SU-DHL-6 (cell line): ENCODE measurements at regions not wholly inside any gene's neighbourhood (a gene's known extent, or its start where the extent isn't known, plus 50 kb on each side); places are given as distances from the start of the nearest gene placed in this dataset.

Source experiments
- H2AFZ ChIP-seq: fragments of 200-600 bp; sonication (generic); 2 replicates; pipeline ENCODE4 v1.6.1; 2014; ENCODE audit warnings: low read depth, mild to moderate bottlenecking, moderate library complexity, mixed read lengths, antibody characterized with exemption, low read length; ENCODE audit not compliant: severe bottlenecking
- H3F3A ChIP-seq: fragments of 200-600 bp; shearing (Covaris generic); 2 replicates; pipeline ENCODE4 v1.6.0; 2016; ENCODE audit warnings: antibody characterized with exemption, mild to moderate bottlenecking; ENCODE audit not compliant: insufficient read depth
- H3K27ac ChIP-seq: fragments of 200-600 bp; sonication (generic); 2 replicates; pipeline ENCODE4 v1.5.1; 2016; ENCODE audit warnings: low read depth, mild to moderate bottlenecking, low read length, moderate library complexity, mixed read lengths
- H3K27me3 ChIP-seq: fragments of 200-600 bp; sonication (generic), shearing (Covaris generic); 2 replicates; pipeline ENCODE4 v1.6.0; 2014; ENCODE audit warnings: mild to moderate bottlenecking, low read length
- H3K36me3 ChIP-seq: fragments of 200-600 bp; sonication (generic); 2 replicates; pipeline ENCODE4 v1.6.1; 2014; ENCODE audit warnings: mild to moderate bottlenecking, low read length, mixed read lengths
- H3K4me2 ChIP-seq: fragments of 300-600, 200-600 bp; shearing (Covaris generic), sonication (generic); 2 replicates; pipeline ENCODE4 v1.6.0; 2014; ENCODE audit warnings: low read length, low read depth, mild to moderate bottlenecking; ENCODE audit not compliant: poor library complexity, severe bottlenecking
- H3K4me3 ChIP-seq: fragments of 200-600 bp; sonication (generic); 2 replicates; pipeline ENCODE4 v1.5.1; 2014; ENCODE audit warnings: antibody characterized with exemption, low read length, mild to moderate bottlenecking, mixed read lengths; ENCODE audit not compliant: insufficient read depth, poor library complexity, severe bottlenecking
- H3K79me2 ChIP-seq: fragments of 200-600 bp; sonication (generic); 2 replicates; pipeline ENCODE4 v1.6.1; 2014; ENCODE audit warnings: mild to moderate bottlenecking, low read length, moderate library complexity; ENCODE audit not compliant: insufficient read depth
- H3K9ac ChIP-seq: fragments of 200-600 bp; sonication (generic); 2 replicates; pipeline ENCODE4 v1.7.0; 2014; ENCODE audit warnings: mild to moderate bottlenecking, low read length
- H3K9me2 ChIP-seq: fragments of 200-600 bp; sonication (generic); replicated peaks from 2 replicates; pipeline ENCODE4 v1.6.1; 2014; ENCODE audit warnings: low read length; ENCODE audit not compliant: insufficient read depth
- H3K9me3 ChIP-seq: fragments of 200-600 bp; sonication (generic); 2 replicates; pipeline ENCODE4 v1.6.1; 2014; ENCODE audit warnings: low read length, mixed read lengths; ENCODE audit not compliant: insufficient read depth
- H4K20me1 ChIP-seq: fragments of 200-600 bp; sonication (generic); 2 replicates; pipeline ENCODE4 v1.6.1; 2014; ENCODE audit warnings: low read depth, mild to moderate bottlenecking, antibody characterized with exemption, low read length, moderate library complexity, mixed read lengths
- EZH2phosphoT487 ChIP-seq: fragments of 200-600 bp; sonication (generic), shearing (Covaris generic); conservative IDR thresholded peaks from 2 replicates; pipeline ENCODE4 v1.6.1; 2018; ENCODE audit warnings: mild to moderate bottlenecking, antibody characterized with exemption, low read length, moderate library complexity, mixed read lengths
- TF ChIP-seq, protein P1 (sequence below): fragments of 200-600 bp; sonication (generic); IDR thresholded peaks from one replicate; pipeline ENCODE4 v1.5.1; 2017; ENCODE audit warnings: antibody characterized with exemption, mild to moderate bottlenecking, low read length, moderate library complexity; ENCODE audit not compliant: insufficient read depth, poor library complexity, severe bottlenecking

DNA sequence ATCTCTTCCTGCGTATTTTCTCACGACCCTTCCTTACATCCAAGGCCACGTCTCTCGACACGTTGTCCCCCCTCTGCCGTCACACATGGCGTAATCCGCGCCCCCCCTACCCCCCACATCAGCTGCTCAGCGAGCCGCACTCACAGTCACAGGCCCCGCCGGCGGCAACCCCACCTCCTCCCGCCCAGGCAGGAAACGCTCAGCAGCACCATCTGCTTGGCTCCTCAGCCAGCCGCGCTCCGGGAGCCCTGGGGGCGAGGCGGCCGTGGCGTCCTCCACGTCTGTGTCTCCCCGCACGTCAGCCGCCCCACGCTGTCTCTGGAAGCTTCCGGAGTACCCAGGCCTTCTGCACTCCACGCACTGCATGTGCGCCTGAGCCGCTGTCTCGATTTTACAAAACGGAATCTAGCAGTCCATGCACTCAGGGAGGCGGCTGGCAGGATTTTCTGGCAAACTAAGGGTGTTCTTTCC lies 64.6 kb downstream of the SIK1 start:
- Histone ChIP-seq H3K9ac (peak overlapping the region; percentile 37), H3F3A (no peaks in the 10 kb centered on the region), H3K27ac (no peak overlapping the region), H3K4me3 (no peak overlapping the region), H3K36me3 (no peaks in the 10 kb centered on the region), H3K27me3 (no peaks in the 10 kb centered on the region), H3K4me2 (peak overlapping the region; percentile 47), H2AFZ (no peak overlapping the region), H3K9me3 (no peaks in the 10 kb centered on the region), H4K20me1 (no peaks in the 10 kb centered on the region), H3K9me2 (no peaks in the 10 kb centered on the region), H3K79me2 (no peaks in the 10 kb centered on the region)
- no peak for TF ChIP-seq EZH2phosphoT487
- TF ChIP-seq, protein P1, sequence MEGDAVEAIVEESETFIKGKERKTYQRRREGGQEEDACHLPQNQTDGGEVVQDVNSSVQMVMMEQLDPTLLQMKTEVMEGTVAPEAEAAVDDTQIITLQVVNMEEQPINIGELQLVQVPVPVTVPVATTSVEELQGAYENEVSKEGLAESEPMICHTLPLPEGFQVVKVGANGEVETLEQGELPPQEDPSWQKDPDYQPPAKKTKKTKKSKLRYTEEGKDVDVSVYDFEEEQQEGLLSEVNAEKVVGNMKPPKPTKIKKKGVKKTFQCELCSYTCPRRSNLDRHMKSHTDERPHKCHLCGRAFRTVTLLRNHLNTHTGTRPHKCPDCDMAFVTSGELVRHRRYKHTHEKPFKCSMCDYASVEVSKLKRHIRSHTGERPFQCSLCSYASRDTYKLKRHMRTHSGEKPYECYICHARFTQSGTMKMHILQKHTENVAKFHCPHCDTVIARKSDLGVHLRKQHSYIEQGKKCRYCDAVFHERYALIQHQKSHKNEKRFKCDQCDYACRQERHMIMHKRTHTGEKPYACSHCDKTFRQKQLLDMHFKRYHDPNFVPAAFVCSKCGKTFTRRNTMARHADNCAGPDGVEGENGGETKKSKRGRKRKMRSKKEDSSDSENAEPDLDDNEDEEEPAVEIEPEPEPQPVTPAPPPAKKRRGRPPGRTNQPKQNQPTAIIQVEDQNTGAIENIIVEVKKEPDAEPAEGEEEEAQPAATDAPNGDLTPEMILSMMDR = no peak

DNA sequence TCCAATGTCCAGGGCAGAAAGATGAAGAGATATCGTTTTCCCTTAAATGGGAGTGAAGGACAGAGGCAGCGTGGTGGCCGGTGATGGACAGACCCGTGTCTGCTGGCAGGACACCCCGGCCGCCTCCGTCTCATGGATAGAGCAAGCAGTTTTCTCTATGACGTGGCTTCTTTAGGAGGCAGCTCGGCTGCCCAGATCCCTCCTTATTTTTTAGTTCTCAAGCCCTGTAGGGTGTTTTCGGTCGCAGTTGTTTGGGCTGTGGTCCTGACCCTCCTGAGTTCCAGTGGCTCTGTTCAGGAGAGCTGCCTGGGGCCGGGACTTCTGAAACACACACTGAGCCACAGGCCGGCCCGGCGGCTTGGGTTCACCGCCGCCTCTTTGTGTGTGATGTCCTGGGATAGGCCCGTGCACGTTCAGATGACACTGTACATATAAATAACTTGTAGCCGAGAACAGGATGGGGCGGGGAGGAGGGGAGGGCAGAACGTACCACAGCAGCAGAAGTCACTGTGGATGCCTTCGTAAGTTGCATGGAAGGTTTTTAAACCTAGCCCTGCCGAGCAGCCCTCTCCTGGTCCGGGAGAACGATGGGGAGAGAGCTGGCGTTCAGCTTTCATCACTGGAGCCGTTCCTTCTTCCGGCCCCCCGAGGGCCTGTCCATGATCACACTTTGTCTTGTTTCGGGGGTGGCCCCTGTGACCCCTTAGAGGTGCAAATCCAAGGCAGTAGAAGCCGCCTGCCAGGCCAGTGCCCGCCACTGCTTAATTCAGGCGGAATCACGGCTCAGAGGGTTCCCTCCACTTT lies 65.2 kb downstream of the SIK1 start:
- no peak overlapping the region for H3K4me3 ChIP-seq
- H3K9ac ChIP-seq = peak overlapping the region; percentile 37
- H3K36me3 ChIP-seq = no peaks in the 10 kb centered on the region
- TF ChIP-seq, protein P1 = no peak
- no peak for TF ChIP-seq EZH2phosphoT487
- no peaks in the 10 kb centered on the region for H3K9me3 ChIP-seq
- no peaks in the 10 kb centered on the region for H3K9me2 ChIP-seq
- no peaks in the 10 kb centered on the region for H3F3A ChIP-seq
- H3K27ac ChIP-seq = peak overlapping the region; percentile 21; the same call in 1 of the 2 replicates
- H4K20me1 ChIP-seq = no peaks in the 10 kb centered on the region
- no peak overlapping the region for H2AFZ ChIP-seq
- H3K4me2 ChIP-seq = peak overlapping the region; percentile 47
- H3K79me2 ChIP-seq = no peaks in the 10 kb centered on the region
- no peaks in the 10 kb centered on the region for H3K27me3 ChIP-seq

DNA sequence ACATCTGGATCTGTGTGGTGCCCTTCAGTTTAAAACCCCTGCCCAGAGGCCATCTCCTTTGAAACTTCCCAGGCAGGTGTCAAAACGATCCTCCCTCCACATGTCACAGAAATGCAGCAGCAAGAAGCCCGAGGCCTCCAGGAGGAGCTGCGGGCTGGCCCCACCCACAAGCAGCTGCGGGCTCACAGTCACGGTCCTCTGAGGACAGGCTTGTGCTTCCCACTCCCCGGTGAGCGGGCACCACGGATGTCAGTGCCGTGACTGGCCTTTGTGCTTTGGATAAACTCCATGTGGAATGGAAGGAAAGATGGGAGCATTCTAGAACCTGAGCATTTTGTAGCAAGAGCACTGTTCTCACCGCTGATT lies 65.8 kb downstream of the SIK1 start:
- no peaks in the 10 kb centered on the region for H3K79me2 ChIP-seq
- no peaks in the 10 kb centered on the region for H3K9me2 ChIP-seq
- peak overlapping the region; percentile 47 for H3K4me2 ChIP-seq
- H4K20me1 ChIP-seq = no peaks in the 10 kb centered on the region
- no peak overlapping the region for H3K4me3 ChIP-seq
- no peaks in the 10 kb centered on the region for H3K36me3 ChIP-seq
- H3K9ac ChIP-seq = peak overlapping the region; percentile 37
- no peaks in the 10 kb centered on the region for H3K27me3 ChIP-seq
- TF ChIP-seq EZH2phosphoT487 = no peak
- TF ChIP-seq, protein P1 = no peak
- H3F3A ChIP-seq = no peaks in the 10 kb centered on the region
- H3K9me3 ChIP-seq = no peaks in the 10 kb centered on the region
- no peak overlapping the region for H2AFZ ChIP-seq
- H3K27ac ChIP-seq = no peak overlapping the region; the same call in 1 of the 2 replicates
